COLO829 (cell line): ENCODE measurements at regions not wholly inside any gene's neighbourhood (a gene's known extent, or its start where the extent isn't known, plus 50 kb on each side); places are given as distances from the start of the nearest gene placed in this dataset.

ENCODE experiments used
- DNase-seq: peaks from one replicate; pipeline ENCODE4 v3.0.0; 2012; ENCODE audit warnings: low spot score

DNA sequence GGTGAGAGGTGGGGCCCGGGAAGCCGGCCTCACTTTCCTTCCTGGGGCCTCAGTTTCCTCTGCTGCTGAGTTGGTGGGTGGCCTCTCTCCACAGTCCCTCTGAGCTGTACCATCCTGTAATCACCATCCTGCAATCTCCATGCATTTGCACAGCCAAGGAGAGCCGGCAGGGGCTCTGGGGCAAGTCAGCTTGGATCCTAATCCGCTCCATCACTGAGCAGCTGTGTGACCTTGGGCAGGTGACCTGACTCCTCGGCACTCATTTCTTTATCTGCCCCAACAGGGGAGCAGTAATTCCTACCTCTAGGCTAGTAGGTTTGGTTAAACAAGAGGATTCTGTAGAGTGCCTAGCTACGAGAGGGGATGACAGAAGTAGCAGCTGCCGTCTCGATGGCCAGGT, 88.2 kb upstream of the ZNF618 start:
- DNase-seq, result no peak

DNA sequence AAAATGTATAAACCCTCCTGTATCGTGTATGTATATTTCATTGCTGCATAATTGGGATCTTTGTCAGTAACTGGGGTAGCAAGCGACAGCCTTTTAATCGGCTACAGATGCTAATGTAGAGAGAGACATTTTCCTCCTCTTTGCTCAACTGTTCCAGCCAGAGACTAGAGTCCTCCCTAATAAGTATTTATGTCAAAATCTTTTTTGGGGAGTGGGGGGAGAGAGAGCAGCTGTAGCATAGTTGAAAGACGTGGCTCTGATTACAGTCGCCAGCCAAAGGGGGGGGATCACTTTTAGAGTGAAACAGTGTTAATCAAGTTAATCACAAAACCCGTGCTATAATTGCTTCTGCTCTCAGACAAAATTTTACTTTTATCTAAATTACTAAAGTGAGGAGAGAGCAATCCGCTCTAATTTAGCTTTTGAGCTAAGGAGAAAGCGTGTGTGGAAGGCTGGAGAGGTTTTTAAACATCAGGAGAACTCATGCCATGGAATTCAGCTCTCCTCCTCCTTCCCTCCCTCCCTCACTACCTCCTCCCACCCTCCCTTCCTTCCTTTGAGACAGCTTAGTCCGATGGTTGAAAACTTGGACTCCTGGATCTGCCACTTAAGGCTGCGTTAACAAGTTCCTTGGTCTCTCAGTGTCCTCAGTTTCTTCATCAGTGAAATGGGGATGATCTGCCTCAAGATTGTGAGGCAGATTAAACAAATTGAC, 87.3 kb upstream of the ZNF618 start:
- DNase-seq, result no peak

GRCh38 chr9:113790093-113790492, 86.0 kb upstream of the ZNF618 start:
- no peak for DNase-seq

DNA sequence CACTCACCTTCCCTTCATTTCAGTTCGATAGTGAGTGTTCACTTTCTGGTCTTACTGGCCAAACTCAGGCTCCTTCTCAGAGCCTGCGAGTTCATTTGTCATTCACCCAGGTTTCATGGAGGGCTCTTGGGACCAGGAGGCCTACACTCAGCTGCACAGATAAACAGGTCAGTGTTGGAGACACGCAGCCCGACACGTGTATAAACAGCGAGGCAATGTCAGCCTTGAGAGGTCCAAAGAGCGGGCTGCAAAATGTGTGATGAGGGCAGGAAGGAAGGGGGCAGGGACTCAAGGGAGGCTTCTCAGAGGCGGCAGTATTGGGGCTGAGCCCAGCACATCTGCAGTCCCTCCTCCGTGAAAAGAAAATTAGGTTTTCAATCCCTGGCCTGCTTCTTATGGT, 82.6 kb upstream of the ZNF618 start:
- no peak for DNase-seq

DNA sequence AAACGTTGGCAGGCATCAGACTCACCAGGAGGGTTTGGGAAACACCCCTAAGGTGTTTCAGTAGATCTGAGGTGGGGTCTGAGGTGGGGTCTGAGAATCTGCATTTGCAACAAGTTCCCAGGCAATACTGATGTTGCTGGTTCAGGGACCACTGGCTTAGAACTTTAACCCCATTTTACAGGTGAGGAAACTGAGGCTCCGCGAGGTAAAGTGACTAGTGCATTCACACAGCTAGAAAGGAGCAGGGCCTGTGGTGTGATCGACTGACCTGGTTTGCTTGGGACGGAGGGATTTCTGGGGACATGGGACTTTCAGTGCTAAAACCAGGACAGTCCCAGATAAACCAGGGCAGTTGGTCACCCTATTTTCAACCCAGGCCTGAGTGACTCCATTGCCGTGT, 81.4 kb upstream of the ZNF618 start:
- DNase-seq, result no peak

DNA sequence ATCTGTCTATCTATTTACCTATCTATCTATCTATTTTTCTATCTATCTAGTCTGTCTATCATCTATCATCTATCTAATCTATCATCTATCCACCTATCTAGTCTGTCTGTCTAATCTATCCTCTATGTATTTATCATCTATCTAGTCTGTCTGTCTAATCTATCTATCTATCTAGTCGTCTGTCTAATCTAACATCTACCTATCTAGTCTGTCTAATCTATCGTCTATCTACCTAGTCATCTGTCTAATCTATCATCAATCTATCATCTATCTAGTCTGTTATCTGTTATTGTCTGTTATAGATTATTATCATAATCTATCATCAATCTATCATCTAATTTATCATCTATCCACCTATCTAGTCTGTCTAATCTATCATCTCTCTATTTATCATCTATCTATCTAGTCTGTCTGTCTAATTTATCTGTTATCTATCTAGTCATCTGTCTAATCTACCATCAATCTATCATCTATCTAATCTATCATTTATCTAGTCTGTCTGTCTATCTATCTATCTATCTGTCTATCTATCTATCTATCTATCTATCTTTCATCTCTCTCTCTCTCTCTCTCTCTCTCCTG, 80.2 kb upstream of the ZNF618 start:
- no peak for DNase-seq

GRCh38 chr9:113796646-113797426, 79.3 kb upstream of the ZNF618 start:
- no peak for DNase-seq

DNA sequence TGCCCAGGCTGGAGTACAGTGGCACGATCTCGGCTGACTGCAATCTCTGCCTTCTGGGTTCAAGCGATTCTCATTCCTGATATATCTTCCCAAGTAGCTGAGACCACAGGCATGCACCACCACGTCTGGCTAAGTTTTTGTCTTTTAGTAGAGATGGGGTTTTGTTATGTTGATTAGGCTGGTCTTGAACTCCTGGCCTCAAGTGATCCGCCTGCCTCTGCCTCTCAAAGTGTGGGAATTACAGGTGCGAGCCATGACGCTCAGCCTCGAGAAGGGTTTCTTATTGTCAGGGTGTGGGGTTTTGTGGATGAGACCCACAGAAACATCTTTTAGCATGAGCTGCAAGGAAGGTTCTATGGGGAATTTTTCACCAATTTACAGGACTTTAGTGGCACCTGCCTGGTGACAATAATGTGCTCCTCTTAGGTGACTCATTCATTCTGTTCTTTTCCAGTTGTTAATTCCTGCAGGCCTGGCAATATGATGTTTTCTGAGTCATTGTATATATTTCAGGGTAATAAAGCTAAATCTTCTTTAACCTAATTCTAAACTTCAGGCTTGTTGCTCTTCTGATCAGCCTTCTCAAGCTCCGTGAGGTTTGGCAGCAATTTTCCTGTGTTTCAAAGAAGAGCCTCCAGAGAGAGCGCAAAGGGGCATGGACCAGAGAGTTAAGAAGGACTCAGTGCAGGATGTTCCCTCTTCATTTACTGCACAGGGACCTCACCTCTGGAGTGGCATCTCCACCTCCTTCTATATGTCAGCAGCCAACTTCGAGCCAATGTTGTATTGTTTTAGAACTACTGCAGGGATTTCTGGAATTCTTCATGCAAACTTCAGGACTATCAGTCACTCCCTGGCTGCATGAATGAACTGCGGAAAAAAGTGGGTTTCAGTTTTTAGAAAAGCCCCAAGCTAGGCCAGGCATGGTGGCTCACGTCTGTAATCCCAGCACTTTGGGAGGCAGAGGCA, 77.8 kb upstream of the ZNF618 start:
- no peak for DNase-seq

- no peak for DNase-seq
Observed at GRCh38 chr9:113800276-113800675, 75.8 kb upstream of the ZNF618 start.

- no peak for DNase-seq
Observed at GRCh38 chr9:113803811-113804589, 72.1 kb upstream of the ZNF618 start.

- DNase-seq, result no peak
Observed at GRCh38 chr9:113805486-113806132, 70.5 kb upstream of the ZNF618 start.

DNA sequence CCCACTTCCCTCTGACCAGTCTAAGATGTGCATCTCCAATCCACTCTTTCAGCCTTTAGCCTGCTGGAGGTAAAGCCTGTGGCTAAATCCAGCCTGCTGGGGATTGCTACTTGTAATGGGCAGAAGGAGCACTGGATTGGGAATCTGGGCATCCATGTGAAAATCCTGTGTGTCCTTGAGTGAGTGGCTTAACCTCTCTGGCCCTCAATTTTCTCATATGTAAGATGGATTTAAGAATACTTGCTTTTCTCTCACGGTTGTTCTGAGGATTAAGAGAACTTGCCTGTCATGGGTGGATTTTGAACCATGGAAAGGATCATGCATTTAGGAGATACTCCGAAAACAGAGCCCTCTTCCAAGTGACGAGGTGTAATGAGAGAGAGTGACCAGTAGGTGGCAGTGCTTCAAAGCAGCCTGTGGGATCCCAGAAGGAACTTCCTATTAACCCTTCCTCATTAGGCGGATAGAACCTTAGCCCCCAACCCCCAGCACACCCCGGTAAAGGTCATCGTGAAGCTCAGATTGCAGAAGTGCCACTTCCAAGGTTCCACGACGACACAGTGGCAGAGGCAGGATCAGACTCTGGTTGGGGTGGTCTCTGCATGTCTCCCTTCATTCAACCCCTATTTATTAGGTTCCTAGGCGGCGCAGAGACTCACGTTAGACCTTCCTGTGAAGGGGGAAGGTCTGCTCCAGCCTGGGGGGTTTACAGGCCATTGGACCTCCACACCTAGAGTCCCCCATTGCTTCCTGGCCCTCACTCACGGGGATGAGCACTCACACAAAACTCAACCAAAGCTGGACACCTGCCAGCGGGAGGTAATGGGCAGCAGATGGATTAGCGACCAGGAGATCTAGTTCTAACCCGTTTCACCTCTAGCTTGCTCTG, 68.7 kb upstream of the ZNF618 start:
- DNase-seq, result peak; percentile 88

GRCh38 chr9:113808391-113809358, 67.4 kb upstream of the ZNF618 start:
- DNase-seq, result no peak

- DNase-seq, result no peak
Observed at GRCh38 chr9:113817171-113817570, 58.9 kb upstream of the ZNF618 start.

DNA sequence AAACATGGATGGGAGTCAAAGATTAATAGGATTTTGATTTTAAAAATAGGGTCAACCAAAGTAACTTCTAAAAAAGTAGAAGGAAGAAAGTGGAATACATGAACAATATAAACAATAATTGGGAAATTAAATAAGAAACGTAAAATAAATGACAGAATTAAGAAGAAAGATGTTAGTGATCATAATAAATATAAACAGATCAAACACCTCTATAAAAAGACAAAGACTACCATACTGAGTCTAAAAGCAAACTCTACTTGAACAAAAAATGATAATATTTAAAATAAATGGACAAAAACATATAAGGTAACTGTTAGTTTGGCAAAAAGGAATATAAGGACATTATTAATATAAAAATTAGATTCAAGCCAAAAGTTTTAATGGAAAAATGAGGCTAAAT, 57.7 kb upstream of the ZNF618 start:
- no peak for DNase-seq

DNA sequence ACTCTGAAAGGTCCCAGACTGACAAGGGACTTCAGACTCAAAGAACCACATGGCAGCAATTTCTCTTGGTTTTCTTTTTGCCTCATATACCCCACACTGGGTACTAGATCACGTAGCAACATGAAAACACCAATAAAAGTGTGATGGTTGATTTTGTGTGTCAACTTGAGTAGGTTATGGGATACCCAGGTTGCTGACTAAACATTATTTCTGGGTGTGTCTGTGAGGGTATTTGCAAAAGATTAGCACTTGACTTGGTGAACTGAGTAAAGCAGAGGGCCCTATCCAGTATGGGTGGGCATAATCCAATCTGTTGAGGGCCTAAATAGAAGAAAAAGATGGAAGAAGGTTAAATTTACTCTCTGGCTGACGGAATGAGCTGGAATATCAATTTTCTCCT, 53.8 kb upstream of the ZNF618 start:
- no peak for DNase-seq

- DNase-seq, result no peak
Observed at GRCh38 chr9:113823421-113823820, 52.7 kb upstream of the ZNF618 start.
